GM12875 (cell line): ENCODE measurements at regions not wholly inside any gene's neighbourhood (a gene's known extent, or its start where the extent isn't known, plus 50 kb on each side); places are given as distances from the start of the nearest gene placed in this dataset.
"Not testable (repeated sequence)": the region's sequence is repeated elsewhere in the genome, so short reads cannot be mapped to it uniquely, and the experiment has no call there.

Experiments
- H3K4me3 ChIP-seq: one replicate; pipeline ENCODE4 v1.5.1; 2011; ENCODE audit warnings: low read depth, low read length, control low read depth
- CTCF ChIP-seq: IDR thresholded peaks from 2 replicates; pipeline ENCODE4 v1.5.1; 2011; ENCODE audit warnings: low read depth, mild to moderate bottlenecking, control low read depth, inconsistent platforms, low read length, moderate library complexity, borderline replicate concordance; ENCODE audit not compliant: insufficient read depth

- no peak for TF ChIP-seq CTCF
- H3K4me3 ChIP-seq, result no peak overlapping the region
Observed at GRCh38 chr4:103947617-103948016, 227.8 kb upstream of the TACR3 start.

GRCh38 chr4:103946621-103947268 is 227.0 kb upstream of the TACR3 start:
- H3K4me3 ChIP-seq, result not testable (repeated sequence)

- TF ChIP-seq CTCF, result no peak
- no peak overlapping the region for H3K4me3 ChIP-seq
Observed at GRCh38 chr4:103938488-103938887, 218.7 kb upstream of the TACR3 start.

GRCh38 chr4:103936653-103937145 is 216.9 kb upstream of the TACR3 start:
- no peak overlapping the region for H3K4me3 ChIP-seq
- no peak for TF ChIP-seq CTCF

GRCh38 chr4:103934178-103934789 is 214.5 kb upstream of the TACR3 start:
- no peak overlapping the region for H3K4me3 ChIP-seq
- peak; percentile 30; the same call in 1 of the 2 replicates for TF ChIP-seq CTCF

GRCh38 chr4:103928370-103928769 is 208.6 kb upstream of the TACR3 start:
- H3K4me3 ChIP-seq, result no peak overlapping the region
- TF ChIP-seq CTCF, result no peak

GRCh38 chr4:103923551-103923950 is 203.8 kb upstream of the TACR3 start:
- TF ChIP-seq CTCF, result no peak
- no peak overlapping the region for H3K4me3 ChIP-seq

GRCh38 chr4:103918214-103918613 is 198.4 kb upstream of the TACR3 start:
- no peak overlapping the region for H3K4me3 ChIP-seq
- no peak for TF ChIP-seq CTCF
